Stomach smooth muscle (tissue), 2 donors: ENCODE measurements at regions not wholly inside any gene's neighbourhood (a gene's known extent, or its start where the extent isn't known, plus 50 kb on each side); places are given as distances from the start of the nearest gene placed in this dataset.

Experiments used
- H3K27ac ChIP-seq: one replicate; pipeline ENCODE4 v1.7.0; 2013; ENCODE audit warnings: mild to moderate bottlenecking, low read length, inconsistent platforms
- H3K27me3 ChIP-seq, 2 donors: one replicate each; pipeline ENCODE4 v1.7.0; 2013; ENCODE audit warnings: low read length in 2 of 2; ENCODE audit not compliant: insufficient read depth in 2 of 2, control insufficient read depth in 1 of 2
- H3K36me3 ChIP-seq, 2 donors: one replicate each; pipeline ENCODE4 v1.7.0; 2013; ENCODE audit warnings: low read length in 2 of 2; ENCODE audit not compliant: control insufficient read depth in 2 of 2, insufficient read depth in 2 of 2
- H3K4me1 ChIP-seq: one replicate; pipeline ENCODE4 v1.7.0; 2013; ENCODE audit warnings: low read length; ENCODE audit not compliant: control insufficient read depth, insufficient read depth
- H3K4me3 ChIP-seq, 2 donors: one replicate each; pipeline ENCODE4 v1.7.0; 2013; ENCODE audit warnings: low read length in 2 of 2
- H3K9ac ChIP-seq, 2 donors: one replicate each; pipeline ENCODE4 v1.7.0; 2013; ENCODE audit warnings: low read length in 2 of 2, mild to moderate bottlenecking in 1 of 2
- H3K9me3 ChIP-seq, 2 donors: one replicate each; pipeline ENCODE4 v1.7.0; 2013; ENCODE audit warnings: low read length in 2 of 2; ENCODE audit not compliant: control insufficient read depth in 2 of 2
- donor health status: healthy.
- donor health status: Pancreatic carcinoma.

- Histone ChIP-seq H3K27ac (no peak overlapping the region), H3K4me3 (no peak overlapping the region), H3K36me3 (no peaks in the 10 kb centered on the region), H3K9ac (no peak overlapping the region), H3K4me1 (no peaks in the 10 kb centered on the region), H3K27me3 (peaks cover 0 to 2% of the 10 kb centered on the region in 2 donors), H3K9me3 (no peaks in the 10 kb centered on the region)
Measured at GRCh38 chr7:70907259-70908247, 224.4 kb upstream of the GALNT17 start.

DNA sequence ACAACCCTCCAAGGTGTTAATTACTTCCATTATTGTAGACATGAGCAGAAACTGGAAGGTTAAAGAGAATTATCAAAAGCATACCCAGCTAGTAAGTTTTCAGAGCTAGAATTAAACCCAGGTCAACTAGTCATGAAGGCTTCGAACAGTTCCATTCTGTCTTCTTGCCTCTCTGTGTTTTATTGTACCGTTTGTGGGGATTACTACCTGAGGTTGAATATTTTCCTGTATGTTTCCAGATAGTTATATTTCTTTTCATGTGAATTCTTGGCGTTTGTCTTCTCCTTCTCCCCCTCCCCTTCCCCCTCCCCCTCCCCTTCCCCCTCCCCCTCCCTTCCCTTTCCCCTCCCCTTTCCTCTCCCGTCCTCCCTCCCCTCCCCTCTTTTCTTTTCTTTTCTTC, 218.0 kb upstream of the GALNT17 start:
- no peak overlapping the region for H3K27ac ChIP-seq
- H3K4me3 ChIP-seq, result no peak overlapping the region
- H3K9ac ChIP-seq, result no peak overlapping the region
- peaks cover 0 to 2% of the 10 kb centered on the region in 2 donors for H3K27me3 ChIP-seq
- peaks cover 0 to 4% of the 10 kb centered on the region in 2 donors for H3K9me3 ChIP-seq
- H3K4me1 ChIP-seq, result no peaks in the 10 kb centered on the region
- H3K36me3 ChIP-seq, result no peaks in the 10 kb centered on the region

GRCh38 chr7:70915067-70915466, 216.9 kb upstream of the GALNT17 start:
- Histone ChIP-seq H3K4me1 (no peaks in the 10 kb centered on the region), H3K9ac (no peak overlapping the region), H3K9me3 (peaks cover 0 to 4% of the 10 kb centered on the region in 2 donors), H3K36me3 (no peaks in the 10 kb centered on the region), H3K27me3 (peaks cover 0 to 2% of the 10 kb centered on the region in 2 donors), H3K4me3 (no peak overlapping the region), H3K27ac (no peak overlapping the region)

DNA sequence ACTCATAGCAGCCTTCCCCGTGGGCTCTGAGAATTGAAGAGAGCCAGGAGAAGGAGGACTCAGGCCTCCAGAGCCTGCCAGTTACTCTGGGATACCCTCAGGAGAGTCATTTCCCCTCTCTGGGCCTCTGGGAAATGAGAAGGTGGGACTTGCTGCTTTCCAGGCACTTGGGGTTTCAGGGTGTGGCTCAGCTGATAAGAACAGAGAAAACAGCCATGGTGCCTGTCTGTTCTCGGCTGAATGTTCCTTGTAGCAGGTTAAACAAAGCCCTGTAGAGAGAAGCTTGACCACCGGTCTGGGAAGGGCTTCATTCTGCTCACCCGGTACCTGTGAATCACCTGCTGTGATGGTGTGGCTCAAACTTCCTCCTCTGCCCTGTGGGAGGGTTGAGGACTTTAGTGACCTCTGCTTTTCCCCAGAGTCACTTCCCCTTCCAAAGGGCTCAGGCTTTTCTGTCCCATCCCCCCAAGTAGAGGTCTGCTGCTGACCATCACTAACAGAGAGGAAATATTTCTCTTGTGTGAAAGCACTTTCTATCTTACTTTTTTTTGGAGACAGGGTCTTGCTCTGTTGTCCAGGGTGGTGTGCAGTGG, 212.4 kb upstream of the GALNT17 start:
- Histone ChIP-seq H3K9ac (no peak overlapping the region), H3K9me3 (no peaks in the 10 kb centered on the region), H3K27me3 (no peaks in the 10 kb centered on the region), H3K4me3 (no peak overlapping the region), H3K36me3 (no peaks in the 10 kb centered on the region), H3K27ac (no peak overlapping the region), H3K4me1 (no peaks in the 10 kb centered on the region)

GRCh38 chr7:70920876-70921275, 211.1 kb upstream of the GALNT17 start:
- H3K9ac ChIP-seq, result no peak overlapping the region
- H3K4me1 ChIP-seq, result no peaks in the 10 kb centered on the region
- no peaks in the 10 kb centered on the region for H3K9me3 ChIP-seq
- no peaks in the 10 kb centered on the region for H3K27me3 ChIP-seq
- H3K4me3 ChIP-seq, result no peak overlapping the region
- H3K27ac ChIP-seq, result no peak overlapping the region
- H3K36me3 ChIP-seq, result no peaks in the 10 kb centered on the region

GRCh38 chr7:70923181-70923845, 208.6 kb upstream of the GALNT17 start:
- Histone ChIP-seq H3K9ac (no peak overlapping the region), H3K4me1 (no peaks in the 10 kb centered on the region), H3K27me3 (no peaks in the 10 kb centered on the region), H3K4me3 (no peak overlapping the region), H3K9me3 (no peaks in the 10 kb centered on the region), H3K36me3 (no peaks in the 10 kb centered on the region), H3K27ac (no peak overlapping the region)

DNA sequence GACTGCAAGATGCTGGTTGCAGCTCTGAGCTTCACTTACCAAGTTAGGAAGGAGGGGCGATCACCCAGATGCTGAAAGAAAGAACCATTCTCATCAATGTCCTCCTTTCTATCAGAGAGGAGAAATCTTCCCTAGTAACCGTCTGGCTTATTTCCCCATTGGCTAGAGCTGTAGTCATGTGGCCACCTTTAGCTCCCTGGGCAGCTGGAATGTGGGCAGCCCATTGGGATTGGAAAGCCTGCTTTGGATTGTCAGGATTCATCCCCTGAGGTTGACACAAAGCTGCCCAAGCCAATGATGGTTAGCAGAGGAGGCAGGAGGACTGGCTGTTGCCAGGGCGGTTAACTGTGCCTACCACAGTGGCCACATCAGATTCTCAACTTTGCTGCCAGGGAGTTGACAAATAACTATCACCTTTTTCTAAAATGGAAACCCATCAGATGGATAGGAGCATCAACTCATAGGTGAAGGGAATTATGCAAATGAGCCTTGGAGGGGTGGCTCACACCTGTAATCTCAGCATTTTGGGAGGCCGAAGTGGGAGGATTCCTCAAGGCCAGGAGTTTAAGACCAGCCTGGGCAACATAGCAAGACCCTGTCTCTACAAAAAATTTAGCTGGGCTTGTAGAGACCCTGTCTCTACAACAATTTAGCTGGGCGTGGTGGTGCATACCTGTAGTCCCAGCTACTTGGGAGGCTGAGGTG, 206.4 kb upstream of the GALNT17 start:
- H3K4me1 ChIP-seq, result no peaks in the 10 kb centered on the region
- no peaks in the 10 kb centered on the region for H3K36me3 ChIP-seq
- H3K9ac ChIP-seq, result no peak overlapping the region
- no peak overlapping the region for H3K27ac ChIP-seq
- H3K9me3 ChIP-seq, result no peaks in the 10 kb centered on the region
- no peak overlapping the region for H3K4me3 ChIP-seq
- H3K27me3 ChIP-seq, result no peaks in the 10 kb centered on the region

DNA sequence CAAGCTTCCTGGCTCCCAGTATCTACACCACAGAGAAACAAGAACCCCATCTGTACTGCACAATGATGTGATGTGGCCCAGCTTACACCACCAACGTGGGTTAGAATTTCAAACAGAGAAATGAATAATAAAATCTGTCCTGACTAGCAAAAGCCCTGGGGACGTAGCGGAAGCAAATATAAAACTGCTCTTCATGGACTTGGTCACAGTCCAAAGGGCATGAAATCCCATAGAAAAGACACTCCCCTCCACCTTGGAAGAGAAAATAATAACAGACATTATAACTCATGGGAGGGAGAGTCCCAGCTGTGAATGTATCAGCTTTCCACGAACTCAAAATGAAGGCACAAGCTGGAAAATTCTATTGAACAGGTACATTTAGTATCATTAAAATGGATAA, 205.3 kb upstream of the GALNT17 start:
- Histone ChIP-seq H3K36me3 (no peaks in the 10 kb centered on the region), H3K4me3 (no peak overlapping the region), H3K27ac (no peak overlapping the region), H3K4me1 (no peaks in the 10 kb centered on the region), H3K9me3 (no peaks in the 10 kb centered on the region), H3K27me3 (no peaks in the 10 kb centered on the region), H3K9ac (no peak overlapping the region)

GRCh38 chr7:70935311-70935710, 196.6 kb upstream of the GALNT17 start:
- H3K27ac ChIP-seq, result no peak overlapping the region
- H3K4me3 ChIP-seq, result no peak overlapping the region
- H3K9ac ChIP-seq, result no peak overlapping the region
- H3K27me3 ChIP-seq, result no peaks in the 10 kb centered on the region
- no peaks in the 10 kb centered on the region for H3K9me3 ChIP-seq
- no peaks in the 10 kb centered on the region for H3K36me3 ChIP-seq
- H3K4me1 ChIP-seq, result no peaks in the 10 kb centered on the region

GRCh38 chr7:70935854-70936253, 196.1 kb upstream of the GALNT17 start:
- Histone ChIP-seq H3K4me3 (no peak overlapping the region), H3K27ac (no peak overlapping the region)

More at GRCh38 chr7:70935854-70936253, 196.1 kb upstream of the GALNT17 start:
- Histone ChIP-seq H3K9ac (no peak overlapping the region), H3K27me3 (no peaks in the 10 kb centered on the region), H3K36me3 (no peaks in the 10 kb centered on the region), H3K4me1 (no peaks in the 10 kb centered on the region), H3K9me3 (peaks cover 0 to 2% of the 10 kb centered on the region in 2 donors)
